ENCODE measurements at regions not wholly inside any gene's neighbourhood (a gene's known extent, or its start where the extent isn't known, plus 50 kb on each side); places are given as distances from the start of the nearest gene placed in this dataset.

- no peak overlapping the region for H3K4me3 ChIP-seq (ENCODE audit: low read depth in 2 of 2, low read length in 2 of 2)
- DNase-seq (ENCODE audit: low read depth, low spot score), result no peak
- ATAC-seq, result no peak
- no peaks in the 10 kb centered on the region for H3K27me3 ChIP-seq (ENCODE audit: control insufficient read depth, insufficient read depth, low read length)
- ChIA-PET POLR2A (no interaction called here), CTCF (no interaction called here)
- H3K9me3 ChIP-seq (ENCODE audit: control insufficient read depth, insufficient read depth, low read depth, low read length), result no peaks in the 10 kb centered on the region
- in situ Hi-C loops (cut with HindIII; ENCODE audit: low pct_unique_long_range_greater_than_20kb, low sequenced_read_pairs) (no loop called here), intact Hi-C loops (cut with micrococcal nuclease; ENCODE audit: unreplicated experiment) (no loop called here)
- no TSS peak for BruUV-seq (replicated peaks)
- H3K36me3 ChIP-seq (ENCODE audit: control insufficient read depth, insufficient read depth, low read length), result no peaks in the 10 kb centered on the region
- no peak overlapping the region for H3K27ac ChIP-seq (ENCODE audit: low read length)
- H3K4me1 ChIP-seq (ENCODE audit: control insufficient read depth, insufficient read depth, low read length), result no peaks in the 10 kb centered on the region
- TF ChIP-seq POLR2AphosphoS5 (IDR thresholded peaks at IDR 0.05; ENCODE audit: low read depth, low read length), result no peak
- TF ChIP-seq REST (IDR thresholded peaks at IDR 0.05; ENCODE audit: insufficient read depth in 1 of 2, low read depth in 2 of 2, low read length in 1 of 2), result no peak
- no peak for TF ChIP-seq TCF7L2 (IDR thresholded peaks at IDR 0.05; ENCODE audit: low read depth, low read length)
- TF ChIP-seq SIN3A (IDR thresholded peaks at IDR 0.05; ENCODE audit: borderline replicate concordance, insufficient read depth, low read depth, low read length), result no peak
- TF ChIP-seq CTCF (IDR thresholded peaks at IDR 0.05), result no peak
These were observed 1237.1 kb upstream of the GOT2 start for GRCh38 chr16:59971264-59971663.

GRCh38 chr16:59964232-59964924 is 1230.3 kb upstream of the GOT2 start:
- DNase-seq (ENCODE audit: low read depth, low spot score) (no peak), ATAC-seq (no peak)
- no peak for TF ChIP-seq REST (IDR thresholded peaks at IDR 0.05; ENCODE audit: insufficient read depth in 1 of 2, low read depth in 2 of 2, low read length in 1 of 2)
- Histone ChIP-seq H3K4me1 (ENCODE audit: control insufficient read depth, insufficient read depth, low read length) (no peaks in the 10 kb centered on the region), H3K27me3 (ENCODE audit: control insufficient read depth, insufficient read depth, low read length) (no peaks in the 10 kb centered on the region), H3K9me3 (ENCODE audit: control insufficient read depth, insufficient read depth, low read depth, low read length) (no peaks in the 10 kb centered on the region), H3K4me3 (ENCODE audit: low read depth in 2 of 2, low read length in 2 of 2) (no peak overlapping the region), H3K27ac (ENCODE audit: low read length) (no peak overlapping the region), H3K36me3 (ENCODE audit: control insufficient read depth, insufficient read depth, low read length) (no peaks in the 10 kb centered on the region)
- BruUV-seq (replicated peaks), result no TSS peak
- ChIA-PET POLR2A (no interaction called here), CTCF (no interaction called here)
- in situ Hi-C loops (cut with HindIII; ENCODE audit: low pct_unique_long_range_greater_than_20kb, low sequenced_read_pairs), result no loop called here
- intact Hi-C loops (cut with micrococcal nuclease; ENCODE audit: unreplicated experiment), result no loop called here

Data from Panc1 (cell line).